ENCODE measurements at regions not wholly inside any gene's neighbourhood (a gene's known extent, or its start where the extent isn't known, plus 50 kb on each side); places are given as distances from the start of the nearest gene placed in this dataset.
"Not testable (repeated sequence)": the region's sequence is repeated elsewhere in the genome, so short reads cannot be mapped to it uniquely, and the experiment has no call there.

- DNase-seq = no peak
Measured at GRCh38 chr1:242806324-242806723, 281.8 kb upstream of the PLD5 start.

GRCh38 chr1:242805360-242805759 lies 280.9 kb upstream of the PLD5 start:
- DNase-seq = not testable (repeated sequence)

- no peak for DNase-seq
Measured at GRCh38 chr1:242802973-242803372, 278.5 kb upstream of the PLD5 start.

- no peak for DNase-seq
Measured at GRCh38 chr1:242800521-242800920, 276.0 kb upstream of the PLD5 start.

- DNase-seq = no peak
Measured at GRCh38 chr1:242797856-242798255, 273.4 kb upstream of the PLD5 start.

GRCh38 chr1:242788771-242789170 lies 264.3 kb upstream of the PLD5 start:
- no peak for DNase-seq

GRCh38 chr1:242787968-242788367 lies 263.5 kb upstream of the PLD5 start:
- no peak for DNase-seq

- DNase-seq = no peak
Measured at GRCh38 chr1:242784807-242785206, 260.3 kb upstream of the PLD5 start.

GRCh38 chr1:242784084-242784483 lies 259.6 kb upstream of the PLD5 start:
- DNase-seq = peak; percentile 82

GRCh38 chr1:242774256-242774655 lies 249.8 kb upstream of the PLD5 start:
- DNase-seq = no peak

- DNase-seq = no peak
Measured at GRCh38 chr1:242770366-242770765, 245.9 kb upstream of the PLD5 start.

GRCh38 chr1:242764161-242764560 lies 239.7 kb upstream of the PLD5 start:
- no peak for DNase-seq

GRCh38 chr1:242761556-242761955 lies 237.1 kb upstream of the PLD5 start:
- DNase-seq = no peak

- DNase-seq = no peak
Measured at GRCh38 chr1:242754926-242755325, 230.4 kb upstream of the PLD5 start.

- DNase-seq = no peak
Measured at GRCh38 chr1:242754125-242754524, 229.6 kb upstream of the PLD5 start.

GRCh38 chr1:242747233-242747632 lies 222.7 kb upstream of the PLD5 start:
- DNase-seq = no peak

- no peak for DNase-seq
Measured at GRCh38 chr1:242745079-242745478, 220.6 kb upstream of the PLD5 start.

GRCh38 chr1:242743983-242744780 lies 219.7 kb upstream of the PLD5 start:
- DNase-seq = no peak

- DNase-seq = no peak
Measured at GRCh38 chr1:242738702-242739645, 214.5 kb upstream of the PLD5 start.

GRCh38 chr1:242736611-242737010 lies 212.1 kb upstream of the PLD5 start:
- DNase-seq = no peak

- DNase-seq = no peak
Measured at GRCh38 chr1:242735323-242735722, 210.8 kb upstream of the PLD5 start.

GRCh38 chr1:242731446-242731845 lies 206.9 kb upstream of the PLD5 start:
- no peak for DNase-seq

- no peak for DNase-seq
Measured at GRCh38 chr1:242728696-242729095, 204.2 kb upstream of the PLD5 start.

Data from DMS153 (cell line).